Testis (tissue), 2 donors: ENCODE measurements at regions not wholly inside any gene's neighbourhood (a gene's known extent, or its start where the extent isn't known, plus 50 kb on each side); places are given as distances from the start of the nearest gene placed in this dataset.

Experiments used
- CTCF ChIP-seq, 3 experiments: fragments of 450-650 bp in 2 of 3; fragments of 200-600 bp in 1 of 3; sonication (generic) in 1 of 3; IDR thresholded peaks; one replicate each; pipeline ENCODE4 v1.5.1; 2016 to 2019; ENCODE audit warnings: antibody characterized with exemption in 3 of 3, mild to moderate bottlenecking in 2 of 3, moderate library complexity in 1 of 3
- POLR2A ChIP-seq: fragments of 450-650 bp; IDR thresholded peaks from one replicate; pipeline ENCODE4 v1.6.1; 2017; ENCODE audit warnings: antibody characterized with exemption, mild to moderate bottlenecking, moderate library complexity

DNA sequence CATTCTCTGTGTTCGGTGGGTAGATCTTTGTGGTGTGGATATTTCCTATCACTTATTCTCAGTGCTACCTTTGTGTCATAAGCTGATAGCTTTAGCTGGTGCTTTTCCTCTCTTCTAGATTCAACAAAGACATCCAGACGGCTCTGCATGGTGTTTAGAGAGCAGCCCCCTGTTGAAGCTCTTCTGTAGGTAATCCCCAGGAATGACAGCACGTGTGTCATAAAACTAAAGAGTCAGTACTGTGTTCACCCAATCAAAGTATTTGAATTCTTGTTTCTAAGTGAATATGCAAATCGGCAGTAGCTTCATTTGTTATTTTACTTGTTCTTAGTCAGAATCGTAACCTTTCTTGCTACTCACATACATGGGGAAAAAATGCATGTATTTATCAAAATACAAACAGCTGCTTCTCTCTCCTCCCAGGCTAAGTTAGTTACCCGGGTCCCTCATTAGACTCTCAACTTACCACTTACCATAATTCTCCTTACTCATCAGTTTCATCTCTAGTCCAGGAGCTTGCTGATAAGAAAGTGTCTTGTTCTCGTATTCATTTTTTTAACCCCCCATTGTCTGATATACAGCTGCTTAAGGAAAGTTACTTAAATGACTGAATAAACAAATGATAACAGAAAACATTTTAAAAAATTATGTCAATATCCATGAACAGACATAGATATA is 1696.0 kb upstream of the WWC1 start:
- TF ChIP-seq CTCF (IDR thresholded peaks at IDR 0.05) = no peak
- no peak for TF ChIP-seq POLR2A
